CD8-positive, alpha-beta memory T cell (primary cell): ENCODE measurements at regions not wholly inside any gene's neighbourhood (a gene's known extent, or its start where the extent isn't known, plus 50 kb on each side); places are given as distances from the start of the nearest gene placed in this dataset.

ENCODE experiments used
- CTCF ChIA-PET: fragments of 350-600 bp; sonication (Branson Sonifier 250); formaldehyde crosslinking; loops from one replicate; lab custom pipeline; 2021; ENCODE audit warnings: antibody characterized with exemption; lab: Charles Lee
- POLR2A ChIA-PET: fragments of 350-600 bp; sonication (Branson Sonifier 250); formaldehyde crosslinking; loops from one replicate; lab custom pipeline; 2021; ENCODE audit warnings: antibody characterized with exemption; lab: Charles Lee
- DNase-seq, 5 donors: peaks; one replicate each; pipeline versions ENCODE4 v3.0.0 to v3.0.0-alpha.2; 2020 to 2022; ENCODE audit warnings: mixed read lengths in 1 of 5
- H3K27ac ChIP-seq: one replicate; pipeline ENCODE4 v1.7.0; 2013; ENCODE audit warnings: low read depth, mild to moderate bottlenecking, low read length, moderate library complexity
- H3K27me3 ChIP-seq: 2 replicates; pipeline ENCODE4 v1.7.0; 2013; ENCODE audit warnings: low read length, mild to moderate bottlenecking; ENCODE audit not compliant: insufficient read depth, poor library complexity, severe bottlenecking
- H3K36me3 ChIP-seq: 2 replicates; pipeline ENCODE4 v1.7.0; 2013; ENCODE audit warnings: mild to moderate bottlenecking, low read length, moderate library complexity; ENCODE audit not compliant: insufficient read depth
- H3K4me1 ChIP-seq: 2 replicates; pipeline ENCODE4 v1.7.0; 2013; ENCODE audit warnings: mild to moderate bottlenecking, low read length, moderate library complexity; ENCODE audit not compliant: insufficient read depth
- H3K4me3 ChIP-seq: 2 replicates; pipeline ENCODE4 v1.7.0; 2013; ENCODE audit warnings: mild to moderate bottlenecking, low read length
- H3K9me3 ChIP-seq: 2 replicates; pipeline ENCODE4 v1.7.0; 2013; ENCODE audit warnings: mild to moderate bottlenecking, low read length
- H3K27ac Mint-ChIP-seq, 8 donors: one replicate each; pipeline ENCODE4 v1.8.0; 2020 to 2021; ENCODE audit warnings: mixed read lengths in 8 of 8, mild to moderate bottlenecking in 6 of 8, inconsistent platforms in 3 of 8, moderate library complexity in 3 of 8
- H3K27me3 Mint-ChIP-seq, 2 donors: one replicate each; pipeline ENCODE4 v1.8.0; 2020 to 2021; ENCODE audit warnings: mixed read lengths in 2 of 2, mild to moderate bottlenecking in 1 of 2, moderate library complexity in 1 of 2
- H3K36me3 Mint-ChIP-seq, 3 donors: one replicate each; pipeline ENCODE4 v1.8.0; 2020 to 2021; ENCODE audit warnings: mixed read lengths in 3 of 3, inconsistent platforms in 1 of 3, mild to moderate bottlenecking in 1 of 3
- H3K4me1 Mint-ChIP-seq, 3 donors: one replicate each; pipeline ENCODE4 v1.8.0; 2020 to 2021; ENCODE audit warnings: mixed read lengths in 3 of 3, inconsistent platforms in 1 of 3, mild to moderate bottlenecking in 1 of 3
- H3K4me3 Mint-ChIP-seq, 7 donors: one replicate each; pipeline ENCODE4 v1.8.0; 2020 to 2021; ENCODE audit warnings: mixed read lengths in 7 of 7, mild to moderate bottlenecking in 6 of 7, moderate library complexity in 4 of 7, inconsistent platforms in 2 of 7
- H3K9me3 Mint-ChIP-seq, 5 donors: one replicate each; pipeline ENCODE4 v1.8.0; 2020 to 2022; ENCODE audit warnings: mixed read lengths in 5 of 5, mild to moderate bottlenecking in 3 of 5, moderate library complexity in 2 of 5, inconsistent platforms in 1 of 5

DNA sequence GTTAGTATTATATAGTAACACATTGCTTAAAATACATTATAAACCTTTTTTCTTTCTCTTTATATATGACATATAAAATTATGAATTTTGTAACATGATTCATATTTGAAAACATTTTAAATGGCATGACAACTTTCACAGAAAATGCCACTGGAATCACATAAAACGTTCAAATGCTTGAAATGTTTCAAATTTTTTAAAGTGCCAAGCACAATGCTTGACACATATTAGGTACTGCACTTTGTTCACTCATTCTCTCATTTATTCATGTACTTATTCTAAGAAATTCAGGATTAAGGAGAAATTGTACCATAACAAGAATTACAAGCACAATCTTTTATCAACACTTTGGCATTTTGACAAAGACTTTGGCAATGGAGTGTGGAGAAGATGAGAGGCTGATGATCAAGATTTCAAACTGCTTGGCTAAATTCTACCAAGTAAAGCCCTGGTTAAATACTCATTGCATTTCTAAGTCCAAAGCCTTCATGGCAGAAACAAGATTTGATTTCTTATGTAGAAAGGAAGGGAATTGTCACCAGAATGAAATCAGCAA lies 232.2 kb downstream of the C12orf50 start:
- Mint-ChIP-seq H3K27me3 (no peaks in the 10 kb centered on the region), H3K9me3 (peaks cover 0 to 4% (median 0%) of the 10 kb centered on the region in 5 donors), H3K4me3 (no peak overlapping the region), H3K36me3 (no peaks in the 10 kb centered on the region), H3K27ac (no peak overlapping the region), H3K4me1 (no peaks in the 10 kb centered on the region)
- H3K36me3 ChIP-seq, result no peaks in the 10 kb centered on the region
- H3K4me3 ChIP-seq, result no peak overlapping the region
- no peaks in the 10 kb centered on the region for H3K9me3 ChIP-seq
- DNase-seq, result no peak
- CTCF ChIA-PET, result no interaction called here
- no peaks in the 10 kb centered on the region for H3K4me1 ChIP-seq
- no peak overlapping the region for H3K27ac ChIP-seq
- POLR2A ChIA-PET, result no interaction called here
- H3K27me3 ChIP-seq, result no peaks in the 10 kb centered on the region

- no peaks in the 10 kb centered on the region for H3K9me3 ChIP-seq
- Mint-ChIP-seq H3K36me3 (no peaks in the 10 kb centered on the region), H3K27me3 (no peaks in the 10 kb centered on the region), H3K4me3 (no peak overlapping the region), H3K9me3 (peaks cover 0 to 5% (median 0%) of the 10 kb centered on the region in 5 donors), H3K4me1 (no peaks in the 10 kb centered on the region), H3K27ac (no peak overlapping the region)
- H3K27me3 ChIP-seq, result no peaks in the 10 kb centered on the region
- no peaks in the 10 kb centered on the region for H3K36me3 ChIP-seq
- H3K4me1 ChIP-seq, result no peaks in the 10 kb centered on the region
- H3K27ac ChIP-seq, result no peak overlapping the region
- H3K4me3 ChIP-seq, result no peak overlapping the region
- DNase-seq, result no peak
- ChIA-PET CTCF (no interaction called here), POLR2A (no interaction called here)
Observed at GRCh38 chr12:87795555-87795954, 233.6 kb downstream of the C12orf50 start.

DNA sequence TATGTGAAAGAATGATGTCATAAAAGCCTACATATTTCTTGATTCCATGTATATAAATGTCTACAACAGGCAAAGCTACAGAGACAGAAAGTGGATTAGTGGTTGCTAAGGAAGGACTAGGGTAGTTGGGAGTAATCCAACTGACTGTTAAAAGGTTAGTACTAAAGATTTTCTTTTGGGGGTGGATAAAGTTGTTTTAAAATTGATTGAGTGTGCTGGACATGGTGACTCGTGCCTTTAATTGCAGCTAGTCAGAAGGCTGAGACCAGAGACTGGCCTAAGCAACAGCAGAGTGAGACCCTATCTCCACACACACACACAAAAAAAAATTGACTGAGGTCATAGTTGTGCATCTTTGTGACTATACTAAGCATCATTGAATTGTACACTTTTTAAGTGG lies 234.3 kb downstream of the C12orf50 start:
- Mint-ChIP-seq H3K27me3 (no peaks in the 10 kb centered on the region), H3K36me3 (no peaks in the 10 kb centered on the region), H3K4me3 (no peak overlapping the region), H3K9me3 (peaks cover 0 to 3% (median 0%) of the 10 kb centered on the region in 5 donors), H3K27ac (no peak overlapping the region), H3K4me1 (no peaks in the 10 kb centered on the region)
- no peak for DNase-seq
- CTCF ChIA-PET, result no interaction called here
- no peak overlapping the region for H3K4me3 ChIP-seq
- H3K27me3 ChIP-seq, result no peaks in the 10 kb centered on the region
- H3K4me1 ChIP-seq, result no peaks in the 10 kb centered on the region
- no peak overlapping the region for H3K27ac ChIP-seq
- POLR2A ChIA-PET, result no interaction called here
- H3K9me3 ChIP-seq, result no peaks in the 10 kb centered on the region
- H3K36me3 ChIP-seq, result no peaks in the 10 kb centered on the region

DNA sequence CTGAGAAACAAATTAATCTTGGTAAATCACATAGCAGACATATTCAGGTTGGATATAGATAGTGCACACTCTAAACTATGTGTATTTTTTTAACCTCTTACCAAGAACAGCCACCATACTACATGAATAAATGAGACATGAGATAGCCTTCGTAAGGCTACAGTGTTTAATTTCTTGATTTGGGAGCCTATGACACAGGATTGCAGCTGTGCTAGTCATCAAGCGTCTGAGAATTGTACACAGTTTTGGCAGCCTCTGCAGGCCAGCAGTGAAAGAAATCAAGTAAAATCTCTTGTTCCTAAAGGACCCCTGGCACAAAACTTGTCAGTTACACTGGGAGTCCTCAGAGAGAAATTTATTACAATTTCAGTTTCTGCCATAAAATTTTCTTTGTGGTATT lies 236.1 kb downstream of the C12orf50 start:
- Histone ChIP-seq H3K27ac (no peak overlapping the region), H3K27me3 (no peaks in the 10 kb centered on the region), H3K4me1 (no peaks in the 10 kb centered on the region), H3K36me3 (no peaks in the 10 kb centered on the region), H3K4me3 (no peak overlapping the region), H3K9me3 (no peaks in the 10 kb centered on the region)
- POLR2A ChIA-PET, result no interaction called here
- H3K4me3 Mint-ChIP-seq, result no peak overlapping the region
- peaks cover 0 to 3% (median 0%) of the 10 kb centered on the region in 5 donors for H3K9me3 Mint-ChIP-seq
- H3K4me1 Mint-ChIP-seq, result no peaks in the 10 kb centered on the region
- no peaks in the 10 kb centered on the region for H3K27me3 Mint-ChIP-seq
- DNase-seq, result no peak
- H3K27ac Mint-ChIP-seq, result no peak overlapping the region
- no peaks in the 10 kb centered on the region for H3K36me3 Mint-ChIP-seq
- CTCF ChIA-PET, result no interaction called here

- Histone ChIP-seq H3K36me3 (no peaks in the 10 kb centered on the region), H3K27me3 (no peaks in the 10 kb centered on the region), H3K4me1 (no peaks in the 10 kb centered on the region), H3K27ac (no peak overlapping the region), H3K4me3 (no peak overlapping the region), H3K9me3 (no peaks in the 10 kb centered on the region)
- Mint-ChIP-seq H3K4me3 (no peak overlapping the region), H3K27me3 (no peaks in the 10 kb centered on the region), H3K4me1 (no peaks in the 10 kb centered on the region), H3K36me3 (no peaks in the 10 kb centered on the region), H3K9me3 (no peaks in the 10 kb centered on the region), H3K27ac (no peak overlapping the region)
- POLR2A ChIA-PET, result no interaction called here
- DNase-seq, result no peak
- CTCF ChIA-PET, result no interaction called here
Observed at GRCh38 chr12:87784350-87784749, 244.9 kb downstream of the C12orf50 start.

GRCh38 chr12:87783467-87783866 lies 245.7 kb downstream of the C12orf50 start:
- H3K9me3 ChIP-seq, result no peaks in the 10 kb centered on the region
- H3K4me1 Mint-ChIP-seq, result no peaks in the 10 kb centered on the region
- no peak for DNase-seq
- no peak overlapping the region for H3K4me3 ChIP-seq
- H3K4me3 Mint-ChIP-seq, result no peak overlapping the region
- H3K4me1 ChIP-seq, result no peaks in the 10 kb centered on the region
- H3K27ac Mint-ChIP-seq, result no peak overlapping the region
- no peak overlapping the region for H3K27ac ChIP-seq
- POLR2A ChIA-PET, result no interaction called here
- CTCF ChIA-PET, result no interaction called here
- no peaks in the 10 kb centered on the region for H3K9me3 Mint-ChIP-seq
- no peaks in the 10 kb centered on the region for H3K27me3 ChIP-seq
- no peaks in the 10 kb centered on the region for H3K36me3 ChIP-seq
- peaks cover 0 to 1% of the 10 kb centered on the region in 2 donors for H3K27me3 Mint-ChIP-seq
- H3K36me3 Mint-ChIP-seq, result no peaks in the 10 kb centered on the region

- Mint-ChIP-seq H3K9me3 (no peaks in the 10 kb centered on the region), H3K4me3 (no peak overlapping the region), H3K27ac (no peak overlapping the region), H3K4me1 (no peaks in the 10 kb centered on the region), H3K27me3 (peaks cover 0 to 1% of the 10 kb centered on the region in 2 donors), H3K36me3 (no peaks in the 10 kb centered on the region)
- no peaks in the 10 kb centered on the region for H3K36me3 ChIP-seq
- H3K27ac ChIP-seq, result no peak overlapping the region
- no peaks in the 10 kb centered on the region for H3K27me3 ChIP-seq
- H3K4me1 ChIP-seq, result no peaks in the 10 kb centered on the region
- H3K9me3 ChIP-seq, result no peaks in the 10 kb centered on the region
- CTCF ChIA-PET, result no interaction called here
- no peak for DNase-seq
- POLR2A ChIA-PET, result no interaction called here
- H3K4me3 ChIP-seq, result no peak overlapping the region
Observed at GRCh38 chr12:87782838-87783237, 246.4 kb downstream of the C12orf50 start.

GRCh38 chr12:87779858-87780498 lies 249.2 kb downstream of the C12orf50 start:
- Mint-ChIP-seq H3K4me1 (no peaks in the 10 kb centered on the region), H3K27ac (no peak overlapping the region), H3K9me3 (no peaks in the 10 kb centered on the region), H3K36me3 (no peaks in the 10 kb centered on the region), H3K27me3 (peaks cover 0 to 1% of the 10 kb centered on the region in 2 donors), H3K4me3 (no peak overlapping the region)
- Histone ChIP-seq H3K4me1 (no peaks in the 10 kb centered on the region), H3K36me3 (no peaks in the 10 kb centered on the region), H3K4me3 (no peak overlapping the region), H3K27me3 (no peaks in the 10 kb centered on the region), H3K27ac (no peak overlapping the region), H3K9me3 (no peaks in the 10 kb centered on the region)
- ChIA-PET POLR2A (no interaction called here), CTCF (no interaction called here)
- DNase-seq, result no peak
